HepG2 (cell line): ENCODE measurements at regions not wholly inside any gene's neighbourhood (a gene's known extent, or its start where the extent isn't known, plus 50 kb on each side); places are given as distances from the start of the nearest gene placed in this dataset.

Experiments
- CEBPG ChIP-seq: IDR thresholded peaks from 2 replicates; pipeline ENCODE4 v1.6.1; 2016
- EZH2 ChIP-seq: conservative IDR thresholded peaks from 2 replicates; pipeline ENCODE4 v1.6.1; 2012; ENCODE audit warnings: mild to moderate bottlenecking, low read depth, low read length, moderate library complexity
- TBP ChIP-seq: sonication (generic); formaldehyde crosslinking; IDR thresholded peaks from 2 replicates; pipeline ENCODE4 v1.5.0; 2020; ENCODE audit warnings: missing genetic modification reagents
- ZNF441 ChIP-seq: sonication (generic); formaldehyde crosslinking; IDR thresholded peaks from 2 replicates; pipeline ENCODE4 v1.7.0; 2021; ENCODE audit warnings: missing genetic modification reagents, borderline replicate concordance
- ZNF552 ChIP-seq: sonication (generic); formaldehyde crosslinking; IDR thresholded peaks from 2 replicates; pipeline ENCODE4 v1.9.0; 2022; ENCODE audit warnings: missing genetic modification reagents, mild to moderate bottlenecking, borderline replicate concordance
- ZNF577 ChIP-seq: sonication (generic); formaldehyde crosslinking; IDR thresholded peaks from 2 replicates; pipeline ENCODE4 v1.4.0; 2020; ENCODE audit warnings: mild to moderate bottlenecking, low read depth, missing genetic modification reagents, borderline replicate concordance
- ZNF772 ChIP-seq: sonication (generic); formaldehyde crosslinking; IDR thresholded peaks from 2 replicates; pipeline ENCODE4 v1.5.0; 2020; ENCODE audit warnings: mild to moderate bottlenecking, missing genetic modification reagents

DNA sequence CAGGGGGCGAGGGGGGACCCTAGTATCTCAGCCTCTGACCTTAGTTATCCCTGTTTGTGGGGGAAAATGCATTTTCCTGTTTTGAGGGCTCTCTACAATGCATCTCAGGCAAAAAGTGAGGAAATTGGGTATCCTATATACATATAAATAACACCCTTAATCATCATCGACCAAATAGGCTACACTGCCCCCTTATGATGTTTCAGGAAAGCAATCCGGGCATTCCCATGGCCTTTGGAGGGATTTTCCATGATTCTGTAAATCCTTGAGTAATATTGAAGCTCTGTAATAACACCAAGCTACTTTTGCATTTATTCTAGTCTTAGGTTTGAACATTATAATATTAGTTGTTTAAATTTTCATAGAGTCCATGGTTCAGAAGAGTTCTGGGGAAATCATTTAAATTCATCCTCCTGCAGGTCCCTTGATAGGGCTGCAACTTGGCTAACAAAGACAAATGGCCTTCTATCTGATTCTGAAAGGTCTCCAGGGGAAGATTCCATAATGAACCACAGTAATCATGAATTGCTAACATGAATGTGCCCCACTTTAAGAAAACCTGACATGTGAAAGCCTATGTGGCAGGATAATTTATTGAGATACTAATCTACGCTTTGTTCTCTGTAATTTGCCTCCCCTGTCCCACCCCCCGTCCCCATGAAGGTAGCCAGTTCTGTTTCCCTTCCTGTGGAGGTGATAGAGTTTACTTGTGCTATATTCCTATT, 91.5 kb upstream of the SCOC start:
- no peak for TF ChIP-seq TBP
- no peak for TF ChIP-seq ZNF441 (CRISPR knock-in tag)
- no peak for TF ChIP-seq CEBPG (CRISPR knock-in tag)
- TF ChIP-seq ZNF552 (CRISPR knock-in tag) = no peak
- TF ChIP-seq EZH2 = no peak
- no peak for TF ChIP-seq ZNF577 (CRISPR knock-in tag)
- TF ChIP-seq ZNF772 (CRISPR knock-in tag) = no peak
